GM18870 (cell line): ENCODE measurements at regions not wholly inside any gene's neighbourhood (a gene's known extent, or its start where the extent isn't known, plus 50 kb on each side); places are given as distances from the start of the nearest gene placed in this dataset.

Experiments
- ATAC-seq: cut with Tn5 transposase; IDR thresholded peaks from one replicate; pipeline ENCODE4 v1.9.1; 2021; ENCODE audit warnings: moderate library complexity; ENCODE audit not compliant: unreplicated experiment

DNA sequence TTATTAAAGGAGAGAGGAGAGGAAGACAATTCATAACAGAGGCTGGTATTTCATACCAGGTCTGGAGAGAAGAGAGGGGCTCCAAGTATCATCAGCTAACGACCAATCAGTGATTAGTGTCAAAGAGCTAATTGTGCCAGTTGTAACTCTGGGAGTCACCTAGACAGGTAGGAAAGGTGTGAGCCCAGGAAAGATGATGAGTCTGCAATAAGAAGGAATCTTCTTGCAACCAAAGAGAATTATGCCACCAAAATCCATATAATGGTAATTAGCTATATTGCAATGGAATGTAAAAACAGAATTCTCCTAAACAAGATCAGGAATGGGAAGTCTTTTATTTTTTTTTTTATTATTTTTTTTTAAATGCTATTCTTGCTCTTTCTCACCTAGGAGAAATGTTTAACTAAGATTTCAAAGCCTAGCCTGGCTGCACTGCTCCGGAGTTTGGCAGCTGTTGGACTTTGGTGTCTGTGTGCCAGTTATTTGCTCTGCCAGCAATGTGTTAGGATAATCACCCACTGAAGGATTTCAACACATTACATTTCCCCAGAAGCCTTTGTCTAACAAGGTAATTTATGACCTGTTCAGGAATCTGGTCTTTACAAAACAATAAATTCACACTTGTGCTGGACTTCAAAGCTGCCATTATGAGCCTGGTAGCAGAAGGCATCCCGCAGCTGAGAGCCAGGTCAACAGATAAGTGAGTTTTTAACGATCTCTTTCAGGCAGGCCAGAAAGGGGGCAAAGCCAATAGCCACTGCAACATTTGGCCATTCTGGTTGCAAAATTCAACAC, 89.4 kb downstream of the FOXB1 start:
- ATAC-seq, result no peak

DNA sequence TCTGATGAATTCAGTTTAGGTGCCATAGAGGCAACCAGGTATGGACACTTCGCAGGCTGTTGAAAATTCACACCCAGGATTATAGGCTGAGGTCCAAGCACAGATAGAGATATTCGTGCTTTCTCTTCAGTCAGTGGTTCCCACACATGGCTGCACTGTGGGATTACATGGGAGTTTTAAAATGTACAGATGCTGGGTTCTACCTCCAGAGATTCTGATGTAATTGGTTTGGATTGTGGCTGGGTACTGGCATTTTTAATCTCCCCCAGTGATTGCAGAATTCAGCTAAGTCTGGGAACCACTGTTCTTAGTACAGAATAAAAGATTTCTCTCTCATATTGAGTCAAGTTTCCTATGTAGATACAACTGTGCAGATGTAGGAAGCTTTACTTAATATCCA, 91.6 kb downstream of the FOXB1 start:
- no peak for ATAC-seq

DNA sequence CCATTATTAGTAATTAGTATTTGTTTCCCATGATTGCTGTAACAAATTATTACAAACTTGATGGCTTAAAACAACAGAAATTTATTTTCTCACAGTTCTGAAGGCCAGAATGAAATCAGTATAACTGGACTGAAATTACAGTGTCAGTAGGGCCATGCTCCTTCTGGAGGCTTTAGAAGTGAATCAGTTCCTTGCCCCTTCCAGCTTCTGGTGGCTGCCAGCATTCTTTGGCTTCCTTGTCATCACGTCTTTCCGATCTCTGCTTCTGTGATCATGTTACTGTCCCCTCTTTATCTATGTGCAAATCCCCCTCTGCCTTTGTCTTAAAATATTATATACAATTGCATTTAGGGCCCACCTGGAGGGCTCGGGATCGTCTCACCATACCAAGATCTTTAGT, 92.0 kb downstream of the FOXB1 start:
- no peak for ATAC-seq

DNA sequence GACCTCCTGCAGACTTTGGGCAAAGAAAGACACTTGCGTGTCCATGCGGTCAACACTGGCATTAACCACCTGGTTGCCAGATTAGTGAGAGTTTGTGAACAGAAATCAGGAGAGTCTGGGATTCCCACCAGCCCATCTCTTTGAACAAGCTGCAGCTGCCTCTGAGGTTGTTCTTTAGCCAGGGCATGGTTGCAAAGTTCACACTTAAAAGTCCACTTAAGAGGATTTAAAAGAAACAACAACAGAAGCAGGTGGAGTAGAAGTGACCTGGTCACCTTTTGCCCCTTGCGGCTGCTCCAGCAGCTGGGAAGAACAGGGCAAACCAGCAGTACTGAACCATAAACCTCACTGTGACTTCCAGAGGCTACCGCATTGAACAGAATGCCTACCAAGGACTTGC, 97.3 kb downstream of the FOXB1 start:
- ATAC-seq, result no peak

DNA sequence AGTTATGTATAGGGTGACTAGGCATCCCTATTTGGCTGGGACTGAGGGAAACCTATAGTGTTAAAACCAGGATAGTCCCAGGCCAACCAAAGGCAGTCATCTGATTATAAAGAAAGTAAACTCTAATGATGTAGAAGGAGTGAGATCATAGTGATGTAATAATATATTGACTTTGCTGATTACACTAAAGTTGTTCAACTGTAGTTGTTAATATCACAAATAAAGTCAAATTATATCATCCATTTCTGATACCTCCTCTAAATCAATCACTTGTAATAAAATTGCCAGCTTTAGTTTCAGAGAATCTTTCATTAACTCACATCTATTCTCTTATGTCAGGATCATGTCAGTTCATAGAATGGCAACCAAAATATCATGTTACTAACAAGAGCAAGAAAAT, 98.6 kb downstream of the FOXB1 start:
- no peak for ATAC-seq

- ATAC-seq, result no peak
These were observed 106.8 kb downstream of the FOXB1 start for GRCh38 chr15:60110909-60111308.

DNA sequence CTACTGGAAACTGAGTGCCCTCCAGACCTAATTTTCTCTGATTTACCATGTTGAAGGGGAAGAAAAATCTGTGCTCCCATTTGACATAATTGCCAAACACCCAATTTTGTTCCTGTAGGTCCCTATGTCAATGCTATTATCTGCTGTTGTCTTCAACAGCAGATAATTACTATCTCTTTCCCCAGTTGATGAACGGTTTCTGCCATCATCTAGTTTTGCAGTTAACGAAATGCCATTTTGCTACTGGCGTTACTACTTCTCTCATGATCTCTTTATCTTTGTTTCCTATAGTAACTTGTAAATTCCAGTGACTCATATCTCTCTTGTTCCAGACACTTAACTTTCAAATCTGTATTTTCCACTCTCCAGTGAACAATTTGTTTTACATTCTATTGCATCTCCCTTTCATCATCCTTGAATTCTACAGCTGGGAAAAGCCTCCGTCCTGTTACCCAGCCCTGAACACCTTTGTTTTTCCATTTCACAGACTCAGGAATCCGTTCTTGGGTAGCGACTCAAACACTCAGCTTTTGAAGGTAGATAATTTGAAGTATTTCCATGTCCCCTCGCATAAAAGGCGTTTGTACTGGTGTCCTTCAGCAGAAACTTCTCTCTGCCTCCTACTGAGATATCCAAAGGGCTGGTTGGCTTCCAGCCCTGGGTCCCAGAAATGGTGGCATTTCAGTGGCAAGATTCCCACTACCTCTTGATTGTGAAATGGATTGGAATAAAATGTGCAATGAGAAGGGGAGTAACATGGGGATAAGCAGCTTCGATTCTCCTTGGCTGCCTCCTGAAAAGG, 111.7 kb downstream of the FOXB1 start:
- no peak for ATAC-seq

- ATAC-seq, result no peak
These were observed 112.5 kb downstream of the FOXB1 start for GRCh38 chr15:60116456-60117089.

DNA sequence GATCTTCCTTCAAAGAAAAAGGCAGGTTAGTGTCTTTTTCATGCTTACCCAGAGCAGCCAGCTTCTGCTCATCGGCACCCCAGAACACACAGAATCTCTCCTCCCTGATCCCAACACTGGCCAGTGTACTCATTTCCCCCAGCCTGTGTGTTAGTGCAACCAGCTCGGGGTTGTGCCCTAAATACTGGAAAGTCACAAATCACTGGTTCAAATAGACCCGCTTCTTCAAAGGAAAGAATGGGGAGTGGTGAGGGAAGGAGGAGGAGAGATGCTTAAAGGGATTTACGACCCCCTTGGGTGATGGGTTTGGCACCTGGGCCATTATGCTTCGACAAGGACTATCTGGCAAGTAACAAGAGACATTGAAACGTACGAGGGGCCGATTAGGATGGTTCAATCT, 114.0 kb downstream of the FOXB1 start:
- ATAC-seq, result no peak

DNA sequence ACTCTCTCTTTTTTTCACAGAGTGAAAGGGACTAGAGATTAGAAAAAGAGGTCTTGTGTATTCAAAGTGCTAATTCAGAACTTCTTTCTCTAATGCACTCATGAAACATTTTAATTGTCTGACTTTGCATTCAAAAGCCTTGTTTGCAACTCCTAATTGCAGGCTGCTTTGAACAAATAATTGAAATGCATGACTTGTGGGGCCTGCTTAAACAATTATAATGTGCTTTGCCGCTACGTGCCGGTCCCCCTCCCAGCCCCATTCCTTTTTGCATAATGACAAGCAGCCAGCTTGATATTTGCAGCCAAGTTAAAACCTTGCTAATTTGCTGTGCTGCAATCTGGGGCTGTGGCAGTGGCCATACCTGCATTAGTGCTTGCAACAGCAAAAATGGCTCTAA, 114.5 kb downstream of the FOXB1 start:
- ATAC-seq, result no peak

DNA sequence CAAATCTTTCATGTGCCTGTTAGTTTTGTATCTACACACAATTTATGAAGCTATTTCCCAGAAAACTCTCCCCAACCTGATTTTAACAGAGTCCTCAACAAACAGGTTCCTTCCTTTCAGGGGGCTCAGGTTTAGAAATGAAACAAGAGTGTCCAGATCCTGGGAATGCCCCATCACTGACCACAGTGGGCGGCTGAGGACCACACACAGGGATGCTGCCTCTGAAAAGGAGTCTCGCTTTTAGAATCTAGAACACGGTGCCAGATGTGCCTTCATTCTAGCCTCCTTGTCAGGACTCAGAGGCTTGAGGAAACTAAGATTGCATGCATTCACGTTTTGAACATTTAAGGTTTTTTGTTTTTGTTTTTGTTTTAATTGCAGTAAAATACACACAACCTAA, 115.0 kb downstream of the FOXB1 start:
- ATAC-seq, result no peak

- no peak for ATAC-seq
These were observed 116.0 kb downstream of the FOXB1 start for GRCh38 chr15:60120100-60120499.

GRCh38 chr15:60121845-60122244, 117.7 kb downstream of the FOXB1 start:
- ATAC-seq, result no peak

DNA sequence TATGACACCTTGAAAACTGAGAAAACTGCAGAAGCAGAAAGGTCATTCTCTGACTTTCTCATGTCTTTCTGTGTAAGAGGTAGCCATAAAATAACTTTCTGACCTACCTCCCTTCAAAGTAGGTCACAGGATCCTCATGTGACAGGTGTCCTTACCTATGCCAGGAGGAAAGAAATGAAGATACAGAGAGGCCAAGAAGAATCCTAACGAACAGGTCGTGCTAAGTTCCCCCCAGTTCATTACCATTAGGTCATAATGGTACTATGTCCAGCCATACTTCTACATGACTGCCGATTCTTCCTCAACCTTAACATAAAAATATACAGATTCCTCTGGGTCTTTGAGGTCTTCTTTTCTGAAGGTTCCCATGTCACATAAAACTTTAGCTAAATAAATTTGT, 118.6 kb downstream of the FOXB1 start:
- ATAC-seq, result no peak

- ATAC-seq, result no peak
These were observed 120.5 kb downstream of the FOXB1 start for GRCh38 chr15:60124460-60125070.

DNA sequence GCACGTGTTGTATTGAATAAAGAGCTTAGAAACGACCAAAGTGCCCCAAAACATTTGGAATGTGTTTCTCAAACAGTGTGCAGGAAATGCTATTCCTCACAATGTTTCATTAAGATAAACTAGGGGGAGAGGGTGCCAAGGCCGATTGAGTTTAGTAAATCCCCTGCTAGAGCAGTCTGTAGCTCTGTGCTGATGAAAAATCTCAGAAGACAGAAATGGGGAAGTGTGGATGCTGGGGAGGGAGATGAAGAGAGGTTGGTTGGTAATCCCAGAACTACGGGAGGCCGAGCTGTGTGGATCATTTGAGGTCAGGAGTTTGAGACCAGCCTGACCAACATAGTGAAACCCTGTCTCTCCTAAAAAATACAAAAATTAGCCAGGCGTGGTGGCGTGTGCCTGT, 121.2 kb downstream of the FOXB1 start:
- ATAC-seq, result no peak

DNA sequence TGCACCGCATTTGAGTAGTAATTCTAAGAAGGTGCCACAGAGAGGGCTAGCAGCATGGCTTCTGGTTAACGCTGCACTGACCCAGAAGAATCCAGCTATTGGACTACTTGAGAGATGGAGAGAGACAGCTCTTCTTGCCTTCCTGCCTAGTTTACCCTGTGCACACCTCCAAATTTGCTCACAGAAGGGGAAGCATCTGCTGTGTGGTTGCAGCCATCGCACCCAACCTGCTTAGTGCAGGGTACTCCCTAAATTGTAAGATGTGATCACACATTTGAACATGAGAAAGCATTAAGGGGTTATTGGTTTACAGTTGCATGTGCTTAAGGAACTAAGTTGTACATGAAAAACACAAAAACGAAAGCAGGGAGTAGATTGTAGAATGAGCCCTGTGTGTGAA, 122.1 kb downstream of the FOXB1 start:
- ATAC-seq, result no peak

DNA sequence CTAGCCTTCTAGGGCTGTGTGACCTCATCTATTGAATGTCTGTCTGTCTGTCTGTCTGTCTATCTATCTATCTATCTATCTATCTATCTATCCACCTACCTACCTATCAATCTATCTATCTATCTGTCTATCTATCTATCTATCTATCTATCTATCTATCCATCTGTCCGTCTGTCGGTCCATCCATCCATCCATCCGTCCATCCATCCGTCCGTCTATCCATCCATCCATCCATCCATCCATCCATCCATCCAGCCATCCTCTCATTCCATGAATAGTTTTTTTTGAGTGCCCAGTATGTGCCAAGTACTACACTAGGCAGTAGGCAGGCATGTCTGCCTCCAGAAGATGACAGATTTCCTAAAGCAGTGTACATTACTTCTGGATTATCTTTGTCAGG, 122.5 kb downstream of the FOXB1 start:
- no peak for ATAC-seq

DNA sequence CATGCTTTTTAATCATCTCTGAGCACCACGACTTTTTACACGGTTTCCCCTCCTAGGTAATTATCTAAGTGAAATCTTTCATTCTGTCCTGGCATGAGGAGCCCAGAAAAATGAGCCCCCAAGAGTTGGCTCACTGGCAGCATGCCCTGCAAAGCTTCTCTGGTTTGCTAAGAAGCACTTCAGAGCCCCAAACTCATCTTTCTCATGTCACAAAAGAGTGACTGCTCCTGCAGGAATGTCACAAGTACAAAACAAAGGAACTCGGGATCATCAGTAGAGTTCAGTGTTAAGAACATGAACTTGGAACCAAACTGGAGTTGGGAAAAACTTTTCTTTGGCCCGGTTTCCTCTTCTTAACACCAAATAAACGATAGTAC, 123.9 kb downstream of the FOXB1 start:
- no peak for ATAC-seq

DNA sequence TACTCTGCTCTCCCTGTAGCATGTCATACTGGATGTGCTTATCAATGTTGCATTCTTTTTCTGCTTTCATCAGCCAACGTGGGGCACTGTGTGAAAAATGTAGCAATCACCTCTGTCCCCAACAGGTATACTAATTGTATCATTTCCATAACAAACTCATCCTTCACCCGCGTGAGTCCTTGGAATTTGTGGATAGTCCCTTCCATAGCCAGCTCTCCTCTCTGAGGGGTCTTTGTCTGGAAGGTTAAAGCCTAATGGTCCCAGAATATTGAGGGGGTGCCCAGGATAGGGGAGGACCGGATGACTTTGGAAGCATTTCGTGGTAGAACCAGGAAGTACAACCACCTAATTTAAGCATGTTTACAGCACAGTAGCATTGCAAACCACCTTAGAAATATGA, 124.6 kb downstream of the FOXB1 start:
- no peak for ATAC-seq

DNA sequence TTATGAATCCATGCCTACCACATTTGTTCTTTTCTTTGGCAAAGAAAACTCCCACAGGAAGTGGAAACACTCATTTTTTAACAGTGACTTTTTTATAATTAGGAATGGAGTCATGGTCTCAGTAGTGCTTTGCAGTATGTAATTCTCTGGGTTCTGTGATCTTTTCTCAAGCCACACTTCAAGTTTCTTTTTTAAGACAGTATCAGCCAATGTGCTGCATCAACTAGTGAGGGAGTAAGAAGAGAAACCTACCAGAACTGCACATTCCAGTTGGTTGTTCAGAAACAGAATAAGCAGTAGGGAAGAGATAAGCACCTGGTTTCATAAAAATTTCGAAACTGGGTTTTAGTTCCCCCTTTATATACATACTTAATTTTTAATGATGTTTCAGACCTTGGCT, 126.3 kb downstream of the FOXB1 start:
- no peak for ATAC-seq

DNA sequence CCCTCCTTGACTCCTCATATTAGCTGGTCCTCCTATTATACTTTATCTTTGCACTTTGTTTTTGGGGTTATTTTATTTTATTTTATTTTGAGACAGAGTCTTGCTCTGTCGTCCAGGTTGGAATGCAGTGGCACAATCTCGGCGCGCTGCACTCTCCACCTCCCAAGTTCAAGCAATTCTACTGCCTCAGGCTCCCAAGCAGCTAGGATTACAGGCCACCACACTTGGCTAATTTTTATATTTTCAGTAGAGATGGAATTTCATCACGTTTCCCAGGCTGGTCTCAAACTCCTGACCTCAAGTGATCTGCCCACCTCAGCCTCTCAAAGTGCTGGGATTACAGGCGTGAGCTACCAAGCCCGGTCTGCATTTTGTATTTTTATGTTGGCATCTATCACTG, 126.7 kb downstream of the FOXB1 start:
- ATAC-seq, result no peak
